WI38 (cell line): ENCODE measurements at regions not wholly inside any gene's neighbourhood (a gene's known extent, or its start where the extent isn't known, plus 50 kb on each side); places are given as distances from the start of the nearest gene placed in this dataset.

ENCODE experiments used
- H3K4me3 ChIP-seq: 2 replicates; pipeline ENCODE4 v1.5.1; 2011; ENCODE audit warnings: low read depth, mild to moderate bottlenecking, control low read depth, low read length
- TF ChIP-seq, protein P1 (sequence below): IDR thresholded peaks from 2 replicates; pipeline ENCODE4 v1.5.1; 2012; ENCODE audit warnings: low read depth, mild to moderate bottlenecking, control low read depth, low read length

DNA sequence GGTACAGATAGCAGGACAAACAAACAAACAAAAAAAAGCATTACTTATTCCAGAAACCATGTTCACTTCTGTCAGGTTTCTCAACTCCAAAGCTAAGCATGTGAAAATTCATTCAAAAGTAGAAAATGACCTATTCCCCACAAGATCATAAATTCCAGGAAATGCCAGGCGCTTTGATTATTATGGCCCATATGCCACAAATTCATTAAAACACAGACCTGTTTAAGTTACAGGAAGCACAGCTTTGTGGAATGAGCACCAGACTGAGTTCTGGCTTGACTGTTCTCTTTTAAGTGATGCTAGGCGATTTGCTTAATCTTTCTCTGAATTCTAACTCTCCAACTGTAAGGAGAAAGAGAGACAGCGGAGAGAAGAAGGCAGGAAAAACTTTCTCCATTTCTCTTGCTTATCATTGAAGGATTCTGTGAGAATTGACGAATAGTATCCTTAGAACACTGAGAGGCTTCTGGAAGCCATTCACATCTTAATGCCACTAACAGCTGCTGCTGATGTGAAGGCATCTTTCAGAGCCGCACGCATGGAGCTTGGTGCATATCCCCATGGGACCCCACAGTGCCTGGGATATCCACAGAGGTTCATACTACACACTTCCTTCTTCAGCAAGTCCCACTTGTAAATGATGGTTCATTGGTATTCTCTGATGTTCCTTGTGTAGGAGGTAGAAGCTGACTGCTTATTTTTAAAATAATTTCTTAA is 138.0 kb downstream of the ZNF674 start:
- no peak overlapping the region for H3K4me3 ChIP-seq
- TF ChIP-seq, protein P1, sequence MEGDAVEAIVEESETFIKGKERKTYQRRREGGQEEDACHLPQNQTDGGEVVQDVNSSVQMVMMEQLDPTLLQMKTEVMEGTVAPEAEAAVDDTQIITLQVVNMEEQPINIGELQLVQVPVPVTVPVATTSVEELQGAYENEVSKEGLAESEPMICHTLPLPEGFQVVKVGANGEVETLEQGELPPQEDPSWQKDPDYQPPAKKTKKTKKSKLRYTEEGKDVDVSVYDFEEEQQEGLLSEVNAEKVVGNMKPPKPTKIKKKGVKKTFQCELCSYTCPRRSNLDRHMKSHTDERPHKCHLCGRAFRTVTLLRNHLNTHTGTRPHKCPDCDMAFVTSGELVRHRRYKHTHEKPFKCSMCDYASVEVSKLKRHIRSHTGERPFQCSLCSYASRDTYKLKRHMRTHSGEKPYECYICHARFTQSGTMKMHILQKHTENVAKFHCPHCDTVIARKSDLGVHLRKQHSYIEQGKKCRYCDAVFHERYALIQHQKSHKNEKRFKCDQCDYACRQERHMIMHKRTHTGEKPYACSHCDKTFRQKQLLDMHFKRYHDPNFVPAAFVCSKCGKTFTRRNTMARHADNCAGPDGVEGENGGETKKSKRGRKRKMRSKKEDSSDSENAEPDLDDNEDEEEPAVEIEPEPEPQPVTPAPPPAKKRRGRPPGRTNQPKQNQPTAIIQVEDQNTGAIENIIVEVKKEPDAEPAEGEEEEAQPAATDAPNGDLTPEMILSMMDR = no peak

DNA sequence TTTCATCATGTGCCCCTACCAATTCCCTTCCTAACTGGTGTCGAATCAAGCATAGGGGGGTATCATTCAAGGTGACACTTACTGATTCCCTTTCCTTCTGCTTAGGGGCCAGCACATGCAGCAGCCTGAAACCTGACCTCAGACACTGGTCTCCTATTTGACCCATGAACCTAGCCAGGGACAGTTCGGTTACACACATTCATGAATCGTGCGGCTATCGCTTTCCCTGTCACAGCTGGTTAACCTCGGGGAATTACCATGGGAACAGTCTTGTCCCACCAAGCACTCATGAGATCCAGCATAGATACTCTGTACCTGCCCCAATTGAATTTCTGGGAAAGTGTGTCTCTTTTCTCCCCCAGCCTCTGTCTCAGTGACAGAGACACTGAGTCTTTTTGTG is 140.4 kb downstream of the ZNF674 start:
- TF ChIP-seq, protein P1 = no peak
- H3K4me3 ChIP-seq = no peak overlapping the region

DNA sequence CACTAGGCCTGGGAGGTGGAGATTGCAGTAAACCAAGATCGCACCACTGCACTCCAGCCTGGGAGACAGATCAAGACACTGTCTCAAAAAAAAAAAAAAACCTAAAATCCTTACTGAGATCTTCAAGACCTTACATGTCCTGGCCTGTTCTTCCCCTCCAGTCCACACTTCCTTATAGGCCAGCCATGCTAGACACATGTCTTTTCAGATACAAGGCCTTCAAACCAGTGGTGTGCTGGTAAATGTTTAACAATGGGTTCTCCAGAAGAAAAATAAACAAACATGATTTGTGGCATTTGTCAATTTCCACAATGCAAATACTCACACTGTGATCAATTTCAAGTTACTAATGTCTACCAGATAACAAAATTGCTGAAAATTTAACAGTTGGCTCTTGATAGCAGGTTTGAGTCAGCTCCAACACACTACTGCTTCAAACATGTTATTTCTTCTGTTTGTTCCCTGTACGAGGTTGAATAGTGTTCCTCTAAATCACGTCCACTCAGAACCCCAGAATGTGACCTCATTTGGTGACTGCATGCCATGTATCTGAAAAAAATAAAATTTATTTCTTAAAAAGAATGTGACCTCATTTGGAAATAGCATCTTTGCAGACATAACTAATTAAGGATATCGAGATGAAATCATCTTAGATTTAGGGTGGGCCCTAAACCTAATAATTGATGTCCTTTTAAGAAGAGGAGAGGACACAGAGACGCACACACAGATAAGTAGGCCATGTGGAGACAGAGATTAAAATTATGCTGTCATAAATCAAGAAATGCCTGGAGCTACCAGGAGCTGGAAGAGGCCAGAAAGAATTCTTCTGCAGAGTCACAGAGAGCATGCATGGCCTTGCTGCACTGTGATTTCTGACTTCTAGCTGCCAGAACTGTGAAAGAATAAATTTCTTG is 144.4 kb downstream of the ZNF674 start:
- H3K4me3 ChIP-seq = no peak overlapping the region
- TF ChIP-seq, protein P1 = no peak

DNA sequence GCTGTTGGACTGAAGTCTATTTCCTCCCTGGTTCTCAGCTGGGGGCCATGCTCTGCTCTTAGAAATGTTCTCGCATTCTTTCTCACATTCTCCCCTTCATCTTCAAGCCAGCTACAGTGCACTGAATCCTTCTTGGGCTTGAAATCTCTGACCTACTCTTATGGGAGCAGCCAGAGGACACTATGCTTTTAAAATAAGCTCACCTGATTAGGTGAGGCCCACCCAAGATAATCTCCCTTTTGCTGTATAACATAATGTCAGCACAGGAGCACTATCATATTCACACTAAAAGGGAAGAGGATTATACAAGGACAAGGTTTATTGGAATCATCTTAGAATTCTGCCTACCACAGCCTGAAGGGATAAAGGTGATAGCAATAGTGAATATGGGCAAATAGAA is 146.3 kb downstream of the ZNF674 start:
- no peak overlapping the region for H3K4me3 ChIP-seq
- TF ChIP-seq, protein P1 = no peak

DNA sequence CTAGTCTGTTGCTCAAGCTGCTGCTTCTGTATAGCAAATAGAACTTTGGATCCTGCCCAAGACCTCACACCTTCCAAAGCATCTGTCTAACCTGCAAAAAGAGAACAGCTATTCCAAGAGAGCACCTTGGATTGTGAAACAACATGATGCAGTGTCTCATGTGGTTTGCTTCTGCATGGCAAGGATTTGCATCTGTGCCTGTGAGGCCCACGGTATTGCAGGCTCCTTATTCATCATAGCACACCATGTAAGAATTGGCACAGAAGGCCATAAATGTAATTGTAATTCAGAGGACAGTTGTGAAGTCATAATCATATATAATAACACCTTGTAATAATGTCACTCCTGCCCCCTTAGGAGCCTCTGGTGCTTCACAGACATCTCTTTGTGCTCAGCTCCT is 147.1 kb downstream of the ZNF674 start:
- TF ChIP-seq, protein P1 = no peak
- H3K4me3 ChIP-seq = no peak overlapping the region

DNA sequence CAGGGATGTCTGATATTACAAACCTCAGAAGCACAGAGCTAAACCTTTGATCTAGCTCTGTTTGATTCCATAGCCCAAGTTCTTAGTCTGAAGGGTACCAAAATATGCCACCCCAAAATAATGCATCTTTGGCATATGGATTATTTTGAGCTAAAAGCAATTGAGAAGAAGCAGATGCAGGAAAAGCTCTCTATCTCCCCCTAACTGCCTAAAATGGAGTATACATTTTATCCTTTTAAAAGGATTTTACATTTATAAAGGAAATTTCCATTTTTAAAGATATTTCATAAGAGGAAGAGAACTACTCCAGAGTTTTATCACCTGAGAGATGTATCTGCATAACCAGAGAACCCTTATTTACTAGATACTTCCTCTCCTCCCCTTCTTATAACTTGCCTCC is 158.7 kb downstream of the ZNF674 start:
- H3K4me3 ChIP-seq = no peak overlapping the region
- TF ChIP-seq, protein P1 = peak; percentile 49; the same call in 1 of the 2 replicates

DNA sequence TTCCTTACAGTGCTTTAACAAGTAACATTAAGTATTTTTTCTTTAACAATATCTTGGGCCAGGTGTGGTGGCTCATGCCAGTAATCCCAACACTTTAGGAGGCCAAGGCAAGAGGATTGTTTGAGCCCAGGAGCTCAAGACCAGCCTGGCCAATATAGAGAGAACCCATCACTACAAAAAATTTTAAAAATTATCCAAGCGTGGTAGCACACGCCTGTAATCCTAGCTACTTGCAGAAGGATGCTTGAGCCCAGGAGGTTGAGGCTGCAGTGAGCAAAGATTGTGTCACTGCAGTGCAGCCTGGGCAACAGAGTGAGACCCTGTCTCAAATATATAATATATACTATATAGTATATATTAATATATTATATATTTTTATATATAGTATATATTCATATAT is 162.2 kb downstream of the ZNF674 start:
- H3K4me3 ChIP-seq = no peak overlapping the region
- TF ChIP-seq, protein P1 = no peak
